B cell (primary cell): ENCODE measurements at regions not wholly inside any gene's neighbourhood (a gene's known extent, or its start where the extent isn't known, plus 50 kb on each side); places are given as distances from the start of the nearest gene placed in this dataset.

ENCODE experiments used
- ATAC-seq: fragments of 200-7000 bp; cut with Tn5 transposase; one replicate; pipeline ENCODE4 v1.10.0; 2021; ENCODE audit warnings: low read depth, mild to moderate bottlenecking, moderate number of reproducible peaks, moderate library complexity
- CTCF ChIA-PET: fragments of 350-600 bp; sonication (Branson Sonifier 250); formaldehyde crosslinking; loops from one replicate; lab custom pipeline; 2021; ENCODE audit warnings: antibody characterized with exemption, inconsistent platforms; lab: Charles Lee
- POLR2A ChIA-PET: fragments of 350-600 bp; sonication (Branson Sonifier 250); formaldehyde crosslinking; loops from one replicate; lab custom pipeline; 2021; ENCODE audit warnings: antibody characterized with exemption; lab: Charles Lee
- DNase-seq: peaks from one replicate; pipeline ENCODE4 v3.0.0; 2013
- H2AFZ ChIP-seq: 2 replicates; pipeline ENCODE4 v1.6.1; 2012; ENCODE audit warnings: mild to moderate bottlenecking, low read depth, low read length; ENCODE audit not compliant: insufficient read depth, poor library complexity, severe bottlenecking
- H3K27ac ChIP-seq, 2 donors: 1 replicate in 1 of 2; 2 replicates in 1 of 2; pipeline ENCODE4 v1.5.1; 2012 to 2013; ENCODE audit warnings: low read length in 2 of 2, mild to moderate bottlenecking in 2 of 2, moderate library complexity in 1 of 2
- H3K27me3 ChIP-seq, 4 experiments: fragments of 200-600 bp in 1 of 4; sonication (generic) in 1 of 4; replicated peaks in 1 of 4; 1 replicate in 2 of 4; 2 replicates in 2 of 4; pipeline versions ENCODE4 v1.6.1 to v1.7.0; 2013 to 2016; ENCODE audit warnings: low read length in 3 of 4, mild to moderate bottlenecking in 2 of 4, mixed read lengths in 1 of 4, moderate library complexity in 1 of 4; ENCODE audit not compliant: insufficient read depth in 4 of 4, control insufficient read depth in 3 of 4; ENCODE audit errors: control extremely low read depth in 1 of 4
- H3K36me3 ChIP-seq, 2 experiments: replicated peaks in 1 of 2; 1 replicate in 1 of 2; 2 replicates in 1 of 2; pipeline versions ENCODE4 v1.6.1 to v1.7.1; 2013; ENCODE audit warnings: low read length in 1 of 2; ENCODE audit not compliant: insufficient read depth in 2 of 2, control insufficient read depth in 1 of 2; ENCODE audit errors: control extremely low read depth in 1 of 2, extremely low read depth in 1 of 2
- H3K4me1 ChIP-seq, 2 donors: fragments of 200-600 bp in 1 of 2; sonication (generic) in 1 of 2; 1 replicate in 1 of 2; 2 replicates in 1 of 2; pipeline versions ENCODE4 v1.5.1 to v1.6.1; 2013 to 2017; ENCODE audit warnings: low read length in 2 of 2; ENCODE audit not compliant: control insufficient read depth in 2 of 2, insufficient read depth in 2 of 2
- H3K4me2 ChIP-seq: replicated peaks from 2 replicates; pipeline ENCODE3; 2012; ENCODE audit warnings: mild to moderate bottlenecking, low read depth, low read length; ENCODE audit not compliant: poor library complexity, severe bottlenecking
- H3K4me3 ChIP-seq, 5 experiments: fragments of 200-600 bp in 1 of 5; sonication (generic) in 1 of 5; 1 replicate in 3 of 5; 2 replicates in 2 of 5; pipeline versions ENCODE4 v1.5.1 to v1.7.0; 2011 to 2016; ENCODE audit warnings: low read length in 4 of 5, mild to moderate bottlenecking in 4 of 5, low read depth in 2 of 5, control low read depth in 1 of 5, moderate library complexity in 1 of 5; ENCODE audit not compliant: insufficient read depth in 1 of 5; ENCODE audit errors: control extremely low read depth in 1 of 5, extremely low read depth in 1 of 5
- H3K79me2 ChIP-seq: fragments of 200-600 bp; sonication (generic); one replicate; pipeline ENCODE4 v1.6.0; 2016; ENCODE audit warnings: low read length; ENCODE audit not compliant: control insufficient read depth, insufficient read depth
- H3K9ac ChIP-seq: fragments of 200-600 bp; sonication (generic); 2 replicates; pipeline ENCODE4 v1.6.1; 2017; ENCODE audit warnings: mild to moderate bottlenecking, low read length, moderate library complexity
- H3K9me3 ChIP-seq, 3 donors: one replicate each; pipeline versions ENCODE4 v1.6.1 to v1.7.1; 2013; ENCODE audit warnings: low read length in 2 of 3; ENCODE audit not compliant: control insufficient read depth in 2 of 3, insufficient read depth in 1 of 3; ENCODE audit errors: control extremely low read depth in 1 of 3
- H4K20me1 ChIP-seq: 2 replicates; pipeline ENCODE4 v1.6.0; 2012; ENCODE audit warnings: mild to moderate bottlenecking, low read length; ENCODE audit not compliant: insufficient read depth, control insufficient read depth, poor library complexity, severe bottlenecking
- H3K27ac Mint-ChIP-seq: one replicate; pipeline ENCODE4 v1.8.0; 2021; ENCODE audit warnings: mixed read lengths
- H3K27me3 Mint-ChIP-seq: one replicate; pipeline ENCODE4 v1.8.0; 2021; ENCODE audit warnings: mixed read lengths
- H3K4me1 Mint-ChIP-seq: one replicate; pipeline ENCODE4 v1.8.0; 2021; ENCODE audit warnings: mixed read lengths
- H3K4me3 Mint-ChIP-seq: one replicate; pipeline ENCODE4 v1.8.0; 2021; ENCODE audit warnings: mixed read lengths
- H3K9me3 Mint-ChIP-seq: one replicate; pipeline ENCODE4 v1.8.0; 2022; ENCODE audit warnings: mixed read lengths; ENCODE audit not compliant: insufficient read depth
- CTCF ChIP-seq: fragments of 200-600 bp; IDR thresholded peaks from one replicate; pipeline ENCODE4 v1.8.0; 2022; ENCODE audit warnings: antibody characterized with exemption, mild to moderate bottlenecking
- EZH2 ChIP-seq: IDR thresholded peaks from 2 replicates; pipeline ENCODE4 v1.6.1; 2012; ENCODE audit warnings: borderline replicate concordance, low read depth, mild to moderate bottlenecking, moderate library complexity, low read length; ENCODE audit not compliant: insufficient read depth, poor library complexity, severe bottlenecking
- WGBS: methylation state at CpG from one replicate; pipeline ENCODE4 v1.1.5; 2013; ENCODE audit warnings: missing lambda C conversion rate; ENCODE audit not compliant: insufficient coverage; 5-methylcytosine and 5-hydroxymethylcytosine counted together
- intact Hi-C: fragments of 100-400 bp; cut with micrococcal nuclease; formaldehyde crosslinking; loops from one replicate; pipeline ENCODE4 v1.10.0; 2022

GRCh38 chr5:30638899-30639298 is 554.6 kb upstream of the CDH6 start:
- Histone ChIP-seq H2AFZ (no peak overlapping the region), H3K4me1 (no peaks in the 10 kb centered on the region), H3K9ac (no peak overlapping the region), H3K4me3 (no peak overlapping the region), H3K4me2 (no peak overlapping the region), H3K9me3 (no peaks in the 10 kb centered on the region), H3K79me2 (no peaks in the 10 kb centered on the region), H3K27ac (no peak overlapping the region), H3K27me3 (no peaks in the 10 kb centered on the region), H4K20me1 (no peaks in the 10 kb centered on the region), H3K36me3 (no peaks in the 10 kb centered on the region)
- Mint-ChIP-seq H3K27me3 (no peaks in the 10 kb centered on the region), H3K9me3 (peaks cover 7% of the 10 kb centered on the region), H3K27ac (no peak overlapping the region), H3K4me3 (no peak overlapping the region), H3K4me1 (no peaks in the 10 kb centered on the region)
- TF ChIP-seq EZH2 (no peak), CTCF (no peak)
- CTCF ChIA-PET = no interaction called here
- intact Hi-C loops = no loop called here
- WGBS = no CpG with 5 or more reads among the region's 1 CpG
- no peak for DNase-seq
- no peak for ATAC-seq
- POLR2A ChIA-PET = no interaction called here

- Mint-ChIP-seq H3K4me3 (no peak overlapping the region), H3K27ac (no peak overlapping the region), H3K9me3 (peaks cover 11% of the 10 kb centered on the region), H3K27me3 (no peaks in the 10 kb centered on the region), H3K4me1 (no peaks in the 10 kb centered on the region)
- no peaks in the 10 kb centered on the region for H3K79me2 ChIP-seq
- no peak overlapping the region for H2AFZ ChIP-seq
- H3K4me2 ChIP-seq = no peak overlapping the region
- TF ChIP-seq EZH2 = no peak
- H3K4me3 ChIP-seq = no peak overlapping the region
- no peak overlapping the region for H3K9ac ChIP-seq
- H3K4me1 ChIP-seq = no peaks in the 10 kb centered on the region
- POLR2A ChIA-PET = no interaction called here
- no peaks in the 10 kb centered on the region for H4K20me1 ChIP-seq
- no peak overlapping the region for H3K27ac ChIP-seq
- ATAC-seq (no peak), DNase-seq (no peak)
- intact Hi-C loops = no loop called here
- CTCF ChIA-PET = no interaction called here
- no peaks in the 10 kb centered on the region for H3K9me3 ChIP-seq
- no peaks in the 10 kb centered on the region for H3K27me3 ChIP-seq
- no peaks in the 10 kb centered on the region for H3K36me3 ChIP-seq
Measured at GRCh38 chr5:30627945-30628344, 565.5 kb upstream of the CDH6 start.
